ENCODE measurements at regions not wholly inside any gene's neighbourhood (a gene's known extent, or its start where the extent isn't known, plus 50 kb on each side); places are given as distances from the start of the nearest gene placed in this dataset.

GRCh38 chr6:33967966-33968724 lies 164.3 kb upstream of the MLN start:
- ATAC-seq (ENCODE audit: low read depth) (no peak), DNase-seq (no peak)
- Mint-ChIP-seq H3K9me3 (no peaks in the 10 kb centered on the region), H3K4me3 (no peak overlapping the region), H3K27ac (no peak overlapping the region), H3K4me1 (no peaks in the 10 kb centered on the region), H3K36me3 (no peaks in the 10 kb centered on the region), H3K27me3 (peaks cover 53% of the 10 kb centered on the region)
- POLR2A ChIA-PET: no interaction called here

- ATAC-seq (ENCODE audit: low read depth) (no peak), DNase-seq (peak; percentile 1)
- Mint-ChIP-seq H3K36me3 (no peaks in the 10 kb centered on the region), H3K9me3 (no peaks in the 10 kb centered on the region), H3K27ac (no peak overlapping the region), H3K4me1 (no peaks in the 10 kb centered on the region), H3K4me3 (no peak overlapping the region), H3K27me3 (peaks cover 46% of the 10 kb centered on the region)
- POLR2A ChIA-PET: no interaction called here
Measured at GRCh38 chr6:33967265-33967767, 163.5 kb upstream of the MLN start.

DNA sequence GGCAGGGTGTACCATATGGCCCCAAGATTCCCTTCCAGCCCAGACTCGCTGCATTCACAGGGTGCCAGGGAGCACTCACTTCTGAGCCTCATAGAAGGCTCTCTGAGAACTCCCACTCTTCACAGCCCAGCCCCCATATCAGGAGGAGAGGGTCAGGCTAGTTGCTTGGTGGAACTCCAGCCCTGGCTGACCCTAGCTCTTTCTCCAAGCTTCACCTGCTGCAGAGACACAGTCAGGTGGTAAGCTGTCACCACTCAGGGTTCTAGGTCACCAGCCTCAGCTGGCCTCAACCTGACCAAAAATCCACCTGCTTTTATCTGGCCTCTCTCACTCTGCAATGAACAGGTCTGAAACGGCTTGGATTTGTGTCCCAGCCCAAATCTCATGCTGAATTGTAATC lies 162.7 kb upstream of the MLN start:
- H3K4me1 Mint-ChIP-seq: no peaks in the 10 kb centered on the region
- DNase-seq (no peak), ATAC-seq (ENCODE audit: low read depth) (no peak)
- POLR2A ChIA-PET: no interaction called here
- H3K27ac Mint-ChIP-seq: no peak overlapping the region
- peaks cover 40% of the 10 kb centered on the region for H3K27me3 Mint-ChIP-seq
- H3K9me3 Mint-ChIP-seq: no peaks in the 10 kb centered on the region
- H3K4me3 Mint-ChIP-seq: no peak overlapping the region
- no peaks in the 10 kb centered on the region for H3K36me3 Mint-ChIP-seq

- Mint-ChIP-seq H3K27me3 (peaks cover 33% of the 10 kb centered on the region), H3K36me3 (no peaks in the 10 kb centered on the region), H3K9me3 (no peaks in the 10 kb centered on the region), H3K27ac (no peak overlapping the region), H3K4me1 (no peaks in the 10 kb centered on the region), H3K4me3 (no peak overlapping the region)
- POLR2A ChIA-PET: no interaction called here
- ATAC-seq (ENCODE audit: low read depth): no peak
- DNase-seq: no peak
Measured at GRCh38 chr6:33965766-33966165, 162.0 kb upstream of the MLN start.

GRCh38 chr6:33964387-33964786 lies 160.6 kb upstream of the MLN start:
- Mint-ChIP-seq H3K27ac (no peak overlapping the region), H3K4me1 (no peaks in the 10 kb centered on the region), H3K9me3 (no peaks in the 10 kb centered on the region), H3K4me3 (no peak overlapping the region), H3K27me3 (peaks cover 19% of the 10 kb centered on the region), H3K36me3 (no peaks in the 10 kb centered on the region)
- ATAC-seq (ENCODE audit: low read depth) (no peak), DNase-seq (no peak)
- POLR2A ChIA-PET: no interaction called here

- H3K4me1 Mint-ChIP-seq: no peaks in the 10 kb centered on the region
- H3K36me3 Mint-ChIP-seq: no peaks in the 10 kb centered on the region
- H3K27me3 Mint-ChIP-seq: peaks cover 19% of the 10 kb centered on the region
- H3K27ac Mint-ChIP-seq: no peak overlapping the region
- ATAC-seq (ENCODE audit: low read depth) (no peak), DNase-seq (no peak)
- POLR2A ChIA-PET: no interaction called here
- no peaks in the 10 kb centered on the region for H3K9me3 Mint-ChIP-seq
- H3K4me3 Mint-ChIP-seq: no peak overlapping the region
Measured at GRCh38 chr6:33963136-33963750, 159.4 kb upstream of the MLN start.

GRCh38 chr6:33962246-33963027 lies 158.6 kb upstream of the MLN start:
- H3K27ac Mint-ChIP-seq: no peak overlapping the region
- ATAC-seq (ENCODE audit: low read depth): no peak
- no peaks in the 10 kb centered on the region for H3K9me3 Mint-ChIP-seq
- no peak overlapping the region for H3K4me3 Mint-ChIP-seq
- H3K36me3 Mint-ChIP-seq: no peaks in the 10 kb centered on the region
- POLR2A ChIA-PET: no interaction called here
- H3K4me1 Mint-ChIP-seq: no peaks in the 10 kb centered on the region
- peaks cover 12% of the 10 kb centered on the region for H3K27me3 Mint-ChIP-seq
- no peak for DNase-seq

- H3K9me3 Mint-ChIP-seq: no peaks in the 10 kb centered on the region
- no peak for ATAC-seq (ENCODE audit: low read depth)
- H3K36me3 Mint-ChIP-seq: no peaks in the 10 kb centered on the region
- H3K27me3 Mint-ChIP-seq: peaks cover 5% of the 10 kb centered on the region
- DNase-seq: no peak
- POLR2A ChIA-PET: no interaction called here
- H3K4me3 Mint-ChIP-seq: no peak overlapping the region
- H3K27ac Mint-ChIP-seq: no peak overlapping the region
- no peaks in the 10 kb centered on the region for H3K4me1 Mint-ChIP-seq
Measured at GRCh38 chr6:33961691-33962090, 157.9 kb upstream of the MLN start.

DNA sequence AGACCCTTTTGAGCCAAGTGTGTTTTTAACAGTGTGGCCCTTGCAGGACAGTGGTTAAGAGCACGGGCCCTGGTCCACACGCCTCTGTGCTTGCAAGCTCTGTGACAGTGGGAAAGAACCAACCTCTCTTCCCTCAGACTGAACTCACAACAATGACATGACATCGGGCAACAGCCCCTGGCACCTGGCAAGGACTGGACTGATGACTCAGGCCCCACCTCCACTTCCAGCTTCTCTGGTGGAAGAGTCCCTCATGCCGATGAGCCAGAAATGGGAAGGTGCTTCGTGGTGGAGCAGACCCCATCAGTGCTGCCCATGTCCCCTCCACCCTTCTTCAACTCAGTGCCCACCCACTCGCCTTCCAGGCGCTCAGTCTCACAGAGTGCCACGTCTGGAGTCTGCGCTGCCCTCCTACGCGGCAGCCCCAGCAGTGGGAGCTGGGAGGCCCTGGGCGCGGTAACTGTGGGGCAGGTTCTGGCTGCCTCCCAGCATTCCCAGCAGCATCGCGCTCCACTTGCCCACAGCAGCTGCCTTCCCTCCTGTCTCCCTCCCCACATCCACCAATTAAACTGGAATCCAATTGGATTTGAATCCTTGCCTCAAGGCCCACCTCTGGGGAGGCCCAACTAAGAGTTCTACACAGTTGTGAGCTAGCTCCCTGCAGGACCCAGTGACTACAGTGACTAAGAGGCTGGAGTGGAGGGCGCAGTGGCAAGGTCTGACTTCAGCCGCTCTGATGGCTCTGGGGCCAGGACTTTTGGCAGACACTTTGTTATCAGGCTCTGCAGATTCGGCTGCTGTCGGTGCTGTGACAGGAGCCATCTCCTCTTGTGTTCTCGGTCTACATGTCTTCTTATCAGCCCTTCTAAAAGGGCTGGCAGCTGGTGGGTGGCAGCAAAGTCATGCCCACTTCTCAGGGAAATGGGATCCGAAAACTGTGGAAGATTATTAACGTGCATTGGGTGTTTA lies 156.8 kb upstream of the MLN start:
- Mint-ChIP-seq H3K4me1 (no peaks in the 10 kb centered on the region), H3K36me3 (no peaks in the 10 kb centered on the region), H3K27me3 (peaks cover 4% of the 10 kb centered on the region), H3K4me3 (no peak overlapping the region), H3K9me3 (no peaks in the 10 kb centered on the region), H3K27ac (no peak overlapping the region)
- POLR2A ChIA-PET: no interaction called here
- DNase-seq (no peak), ATAC-seq (ENCODE audit: low read depth) (no peak)

- ATAC-seq (ENCODE audit: low read depth) (no peak), DNase-seq (no peak)
- no peak overlapping the region for H3K4me3 Mint-ChIP-seq
- no peaks in the 10 kb centered on the region for H3K9me3 Mint-ChIP-seq
- H3K4me1 Mint-ChIP-seq: peaks cover under 1% of the 10 kb centered on the region
- no peak overlapping the region for H3K27ac Mint-ChIP-seq
- H3K36me3 Mint-ChIP-seq: no peaks in the 10 kb centered on the region
- no peaks in the 10 kb centered on the region for H3K27me3 Mint-ChIP-seq
- POLR2A ChIA-PET: no interaction called here
Measured at GRCh38 chr6:33959661-33960344, 156.0 kb upstream of the MLN start.

GRCh38 chr6:33959329-33959651 lies 155.5 kb upstream of the MLN start:
- DNase-seq: no peak
- Mint-ChIP-seq H3K36me3 (no peaks in the 10 kb centered on the region), H3K4me3 (no peak overlapping the region), H3K9me3 (no peaks in the 10 kb centered on the region), H3K27ac (no peak overlapping the region), H3K4me1 (peaks cover 5% of the 10 kb centered on the region), H3K27me3 (no peaks in the 10 kb centered on the region)
- POLR2A ChIA-PET: no interaction called here
- ATAC-seq (ENCODE audit: low read depth): no peak

GRCh38 chr6:33958526-33959328 lies 154.9 kb upstream of the MLN start:
- Mint-ChIP-seq H3K4me1 (peaks cover 5% of the 10 kb centered on the region), H3K27ac (no peak overlapping the region), H3K27me3 (peaks cover 2% of the 10 kb centered on the region), H3K4me3 (no peak overlapping the region), H3K9me3 (no peaks in the 10 kb centered on the region), H3K36me3 (no peaks in the 10 kb centered on the region)
- no peak for ATAC-seq (ENCODE audit: low read depth)
- DNase-seq: no peak
- POLR2A ChIA-PET: no interaction called here

Data from activated naive CD8-positive, alpha-beta T cell treated with anti-CD3 and anti-CD28 coated beads, Interleukin-2, amount 10 ng/mL, durations not matched to agents 7 days and 5 days (primary cell).